HG03175 (cell line): ENCODE measurements at regions not wholly inside any gene's neighbourhood (a gene's known extent, or its start where the extent isn't known, plus 50 kb on each side); places are given as distances from the start of the nearest gene placed in this dataset.

ENCODE experiments used
- ATAC-seq: cut with Tn5 transposase; IDR thresholded peaks from one replicate; pipeline ENCODE4 v1.9.1; 2021; ENCODE audit warnings: mild to moderate bottlenecking, moderate library complexity; ENCODE audit not compliant: unreplicated experiment

DNA sequence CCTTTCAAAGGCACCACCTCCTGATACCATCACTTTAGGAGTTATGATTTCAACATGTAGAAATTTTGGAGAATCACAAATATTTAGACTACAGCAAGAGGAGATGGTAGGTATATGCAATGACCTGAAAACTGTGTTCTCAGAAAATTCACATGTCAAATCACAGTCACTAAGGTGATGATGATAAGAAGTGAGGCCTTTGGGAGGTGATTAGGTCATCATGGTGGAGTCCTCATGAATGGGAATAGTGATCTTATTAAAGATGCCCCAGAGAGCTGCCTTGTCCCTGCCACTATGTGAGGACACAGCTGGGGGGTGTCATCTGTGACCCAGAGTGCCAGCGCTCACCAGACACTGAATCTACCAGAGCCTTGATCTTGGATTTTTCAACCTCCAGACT is 513.5 kb upstream of the TUSC1 start:
- no peak for ATAC-seq

DNA sequence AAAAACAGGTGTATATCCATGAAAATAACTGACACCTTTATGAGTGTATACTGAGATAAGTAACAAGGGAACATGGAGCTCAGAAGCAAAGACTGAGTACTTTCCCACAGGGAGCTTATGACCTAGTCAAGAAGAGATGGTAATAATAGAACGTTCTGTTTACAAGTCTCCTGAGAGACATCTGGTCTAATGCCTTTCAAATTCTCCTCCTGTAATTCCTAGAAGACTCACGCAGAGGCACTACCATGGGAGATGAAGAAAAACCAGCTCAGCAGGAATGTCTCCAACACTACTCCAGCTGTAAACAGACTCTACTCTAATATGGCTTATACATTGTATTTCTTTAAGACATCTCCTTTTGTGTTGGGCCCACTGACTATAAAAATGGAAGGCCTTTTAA is 503.6 kb upstream of the TUSC1 start:
- no peak for ATAC-seq

DNA sequence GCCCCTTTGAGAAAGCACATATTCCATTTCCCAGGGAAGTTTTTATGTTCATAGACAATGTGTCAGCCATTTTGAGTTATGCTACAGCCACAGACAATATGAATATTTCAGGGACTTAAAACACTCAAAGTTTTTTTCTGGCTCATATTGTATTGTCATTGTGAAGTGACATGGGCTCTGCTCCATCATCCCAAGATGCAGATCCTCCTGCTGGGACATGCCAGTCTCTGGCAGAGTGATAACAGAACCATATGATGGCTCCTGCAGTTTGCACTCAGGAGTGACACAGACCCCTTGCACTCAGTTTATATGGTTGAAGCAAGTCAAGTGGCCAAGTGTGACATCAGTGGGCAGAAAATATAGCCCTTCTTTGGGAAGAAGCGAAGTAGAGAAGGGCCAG is 498.4 kb upstream of the TUSC1 start:
- ATAC-seq = no peak

DNA sequence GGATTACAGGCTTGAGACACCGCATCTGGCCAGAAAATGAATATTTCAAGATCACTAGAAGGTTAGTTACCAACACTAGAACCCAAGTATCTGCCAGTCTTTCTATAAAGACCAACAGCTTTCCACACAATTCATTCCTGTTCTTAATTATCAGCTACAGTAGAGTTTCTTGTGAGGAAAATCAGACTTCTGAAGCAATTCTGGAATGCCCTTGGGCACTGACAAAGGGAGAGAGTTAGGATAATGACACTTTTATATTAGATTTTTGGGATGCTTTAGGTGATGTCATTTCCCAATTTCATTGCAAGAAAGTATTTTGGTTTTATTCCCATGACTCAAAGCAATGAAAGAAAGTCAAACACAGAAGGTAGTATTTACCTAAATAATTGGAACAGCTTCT is 497.0 kb upstream of the TUSC1 start:
- no peak for ATAC-seq

DNA sequence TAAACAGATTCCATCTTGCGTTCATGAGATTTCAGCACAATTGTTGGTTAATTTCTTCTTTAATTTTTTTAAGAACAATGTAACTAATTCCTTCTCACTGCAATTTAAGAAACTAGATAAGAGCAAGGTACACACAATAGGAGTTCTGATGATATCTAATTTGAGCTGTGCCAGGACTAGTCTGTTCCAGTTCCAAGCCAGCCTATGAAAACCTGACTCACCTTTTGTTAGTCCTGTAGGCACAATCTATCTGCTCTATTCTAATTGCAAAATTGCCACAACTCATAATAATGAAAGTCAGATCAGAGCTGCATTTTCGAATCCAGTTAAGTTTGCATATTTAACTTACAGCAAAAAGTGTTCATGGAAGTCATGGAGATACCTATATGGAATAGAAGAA is 494.1 kb upstream of the TUSC1 start:
- no peak for ATAC-seq

DNA sequence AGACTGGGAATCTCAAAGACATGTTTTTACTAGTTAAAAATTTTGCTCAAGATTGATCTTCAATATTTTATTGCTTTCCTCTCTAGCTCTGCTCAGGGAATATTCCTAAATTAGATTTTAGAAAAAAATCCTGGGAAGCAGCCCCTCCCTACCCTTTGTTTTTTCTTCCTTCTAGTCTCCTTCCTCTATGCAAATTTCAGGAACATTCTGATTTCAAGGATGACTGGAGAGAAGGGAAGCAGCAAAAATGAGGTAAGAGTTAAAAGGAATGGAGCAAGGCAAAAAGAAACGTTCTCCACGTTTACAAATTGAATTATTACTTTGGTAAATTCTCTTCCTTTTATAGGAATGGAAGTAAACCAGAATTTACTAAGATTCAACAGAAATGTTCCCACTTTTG is 493.4 kb upstream of the TUSC1 start:
- no peak for ATAC-seq

DNA sequence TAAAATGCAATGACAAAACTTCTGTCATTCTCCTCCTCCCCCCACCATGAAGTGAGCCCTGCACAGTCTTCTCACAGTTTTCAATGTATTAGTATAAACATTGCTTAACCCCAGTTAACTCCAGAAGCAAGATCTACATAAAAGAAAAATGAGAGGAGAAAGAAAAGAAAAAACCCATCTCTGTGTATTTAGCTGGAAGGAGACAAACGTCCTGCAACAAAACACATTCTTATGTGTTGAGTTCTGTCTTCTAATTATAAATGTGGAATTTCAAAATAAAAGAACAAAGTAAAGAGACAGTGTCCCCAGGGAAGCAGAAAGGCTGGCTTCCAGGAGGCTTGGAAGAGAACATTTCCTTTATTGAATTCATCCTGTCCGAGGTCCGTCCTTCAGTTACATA is 491.9 kb upstream of the TUSC1 start:
- ATAC-seq = no peak

DNA sequence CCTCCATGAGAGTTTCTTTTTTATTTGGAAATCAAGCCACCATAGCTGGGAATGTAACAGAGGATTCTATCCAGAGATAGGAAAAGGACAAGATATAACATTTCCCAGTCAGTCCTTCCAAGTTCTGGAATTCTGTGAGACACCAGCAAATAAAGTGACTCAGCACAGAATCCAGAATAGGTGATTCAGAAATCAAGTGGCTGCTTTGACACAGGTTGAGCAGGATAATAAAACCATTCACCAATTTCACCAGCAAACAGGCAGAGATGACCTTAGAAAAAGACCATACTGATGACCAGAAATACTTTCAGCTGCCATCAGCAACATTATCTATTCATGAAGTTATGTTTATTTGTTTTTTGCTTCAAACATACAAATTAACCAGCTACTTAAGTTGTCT is 491.5 kb upstream of the TUSC1 start:
- ATAC-seq = no peak

DNA sequence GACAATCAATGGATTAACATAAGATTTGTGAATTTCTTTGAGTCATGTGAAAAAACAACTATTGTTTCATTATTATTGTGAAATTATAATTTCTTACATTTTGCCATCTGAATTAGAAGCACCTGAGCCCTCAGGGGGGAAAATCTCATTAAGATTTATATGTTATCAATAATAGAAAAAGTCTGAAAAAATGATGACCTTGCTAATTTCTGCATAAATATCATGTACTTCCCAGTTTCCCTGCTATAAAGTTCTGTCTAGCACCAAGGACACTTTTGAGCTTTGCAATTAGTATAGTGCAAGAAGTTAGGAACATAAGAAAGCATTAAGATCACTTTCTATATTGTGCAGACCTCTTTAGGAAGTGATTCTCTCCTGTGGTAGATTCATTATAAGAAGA is 488.3 kb upstream of the TUSC1 start:
- ATAC-seq = no peak

DNA sequence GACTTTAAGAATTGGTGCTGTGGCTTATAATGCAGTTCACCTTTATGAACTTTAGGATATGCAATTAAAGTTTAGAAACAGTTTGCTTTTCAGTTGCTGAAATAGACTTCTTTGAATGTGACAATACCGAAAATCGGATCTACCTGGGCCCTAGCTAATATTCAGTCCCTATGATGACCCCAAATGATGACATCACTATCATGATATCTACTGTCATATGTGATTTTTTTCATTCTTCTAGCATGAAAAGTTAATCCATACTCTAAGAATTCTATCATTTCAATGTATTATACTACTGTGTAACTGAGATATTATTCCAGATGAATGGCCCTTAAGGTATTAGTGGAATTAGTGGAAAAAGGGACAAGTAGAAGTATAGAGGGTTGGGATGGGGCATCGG is 487.2 kb upstream of the TUSC1 start:
- ATAC-seq = no peak

DNA sequence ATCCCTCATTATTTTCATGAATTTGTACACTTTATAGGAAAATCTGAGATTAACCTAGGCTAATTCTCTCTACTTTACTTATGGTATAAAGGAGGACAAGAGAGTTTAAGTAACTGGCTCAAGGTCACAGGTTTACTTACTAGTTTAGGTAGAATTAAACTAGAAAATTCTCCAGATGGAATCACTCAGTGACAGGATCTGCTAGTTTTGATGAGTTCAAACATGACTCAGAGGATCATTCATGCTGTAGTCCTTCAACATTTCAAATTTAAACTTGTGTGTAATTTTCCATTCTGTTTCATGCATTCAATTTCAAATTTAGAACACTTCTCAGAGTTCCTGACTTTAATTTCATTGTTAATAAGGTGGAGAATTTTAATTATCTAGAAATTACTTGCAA is 485.7 kb upstream of the TUSC1 start:
- no peak for ATAC-seq

DNA sequence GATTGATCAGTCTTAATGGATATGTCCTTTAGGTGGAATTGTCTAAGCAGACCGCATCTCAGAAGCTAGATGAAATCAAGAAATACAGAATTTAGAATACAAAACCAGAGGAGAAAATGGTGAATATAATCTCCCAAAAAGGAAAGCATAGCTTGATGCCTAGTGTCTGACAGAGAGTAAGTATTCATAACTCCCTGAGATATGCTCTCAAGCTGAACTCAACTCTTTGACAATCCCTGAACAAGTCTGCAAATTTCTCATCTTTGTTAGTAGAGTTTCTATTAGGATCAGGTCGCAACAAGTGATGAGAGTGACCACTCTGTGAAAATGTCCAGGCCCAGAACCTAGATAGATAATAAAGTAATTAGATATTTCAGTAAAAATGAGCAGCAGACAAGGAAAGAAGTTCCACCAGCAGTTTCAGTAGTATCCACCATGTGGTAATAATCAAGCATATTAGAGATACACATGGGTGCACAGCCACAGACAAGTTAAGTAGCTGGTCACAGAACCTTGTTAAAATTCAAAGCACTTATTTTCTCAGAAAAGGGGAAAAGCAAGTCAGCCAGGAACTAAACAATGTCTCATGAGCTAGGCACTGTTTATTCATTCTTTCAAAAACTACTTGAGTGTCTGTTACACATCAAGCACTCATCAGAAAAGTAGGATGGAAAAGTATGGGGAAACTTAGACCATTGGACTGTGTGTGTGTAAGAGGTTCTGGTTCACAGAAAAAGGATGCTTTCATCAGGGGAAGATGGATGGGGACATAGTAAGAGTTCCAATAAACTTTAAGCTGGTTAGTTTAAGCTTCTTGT is 481.5 kb upstream of the TUSC1 start:
- no peak for ATAC-seq

DNA sequence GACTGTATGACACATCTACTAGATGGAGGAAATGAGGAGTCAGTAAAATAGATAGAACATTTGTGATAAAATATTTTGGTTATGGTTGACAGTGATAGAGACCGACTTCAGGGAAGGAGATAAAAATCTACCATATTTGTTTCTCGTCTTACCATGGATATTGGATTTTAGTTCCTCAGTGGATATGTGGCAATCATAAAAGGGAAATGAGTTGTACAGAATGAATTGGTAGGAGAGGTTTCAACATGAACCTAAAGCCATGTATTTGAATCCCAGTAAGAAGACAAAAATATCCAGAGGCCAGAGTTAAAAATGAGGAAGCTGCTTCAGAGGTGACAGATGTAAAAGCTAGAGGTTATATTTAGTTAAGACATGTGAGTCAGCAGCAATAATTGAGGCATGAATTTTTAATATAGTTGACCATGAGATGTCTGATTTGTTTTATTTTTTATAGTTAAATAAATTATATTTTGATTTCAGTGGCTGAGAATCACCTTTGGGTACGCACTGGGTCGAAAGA is 480.4 kb upstream of the TUSC1 start:
- ATAC-seq = no peak

DNA sequence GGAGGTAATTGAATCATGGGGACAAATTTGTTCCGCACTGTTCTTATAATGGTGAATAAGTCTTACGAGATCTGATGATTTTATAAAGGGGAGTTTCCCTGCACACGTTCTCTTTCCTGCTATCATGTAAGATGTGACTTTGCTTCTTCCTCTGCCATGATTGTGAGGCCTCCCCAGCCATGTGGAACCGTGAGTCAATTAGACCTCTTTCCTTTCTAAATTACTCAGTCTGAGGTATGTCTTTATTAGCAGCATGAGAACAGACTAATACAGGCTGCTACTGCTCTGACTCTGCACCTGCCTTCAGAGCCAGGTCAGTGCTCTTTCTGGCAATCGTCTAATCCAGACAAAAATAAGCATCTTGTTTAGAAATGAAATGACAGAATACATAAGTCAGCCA is 479.2 kb upstream of the TUSC1 start:
- no peak for ATAC-seq

DNA sequence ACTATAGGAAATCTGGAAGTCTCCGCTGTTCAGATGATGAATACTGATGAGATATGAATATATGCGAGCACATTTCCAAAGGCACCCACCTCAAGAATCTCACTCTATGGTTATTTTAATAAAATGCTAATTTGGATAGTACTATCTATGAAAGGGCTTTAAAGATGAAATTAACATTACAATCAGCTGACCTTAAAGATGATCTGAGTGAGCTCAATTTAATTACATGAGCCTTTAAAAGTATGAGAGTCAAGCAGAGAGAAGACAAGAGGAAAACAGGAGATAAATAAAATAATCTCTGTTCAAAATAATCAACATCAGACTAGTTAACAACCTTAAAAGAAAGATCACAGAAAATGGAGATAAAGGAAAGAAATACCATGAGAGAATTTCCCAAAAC is 474.1 kb upstream of the TUSC1 start:
- ATAC-seq = no peak

DNA sequence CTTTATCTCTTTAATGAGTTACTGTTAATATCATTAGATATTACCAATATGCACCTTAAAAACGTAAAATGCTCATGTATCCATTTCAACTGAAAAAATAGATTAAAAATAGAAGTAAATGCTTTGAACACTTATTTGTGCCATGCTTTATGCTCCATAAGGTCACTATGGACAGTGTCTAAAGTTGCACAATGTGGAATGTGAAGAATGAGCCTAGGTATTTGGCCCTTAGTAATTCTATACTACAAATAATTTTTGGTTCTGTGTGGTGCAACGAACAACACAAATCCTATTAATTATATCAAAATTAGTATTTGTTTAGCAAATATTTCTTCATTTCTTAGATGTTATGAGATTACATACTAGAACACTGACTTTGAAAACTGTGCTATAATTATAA is 469.9 kb upstream of the TUSC1 start:
- no peak for ATAC-seq

DNA sequence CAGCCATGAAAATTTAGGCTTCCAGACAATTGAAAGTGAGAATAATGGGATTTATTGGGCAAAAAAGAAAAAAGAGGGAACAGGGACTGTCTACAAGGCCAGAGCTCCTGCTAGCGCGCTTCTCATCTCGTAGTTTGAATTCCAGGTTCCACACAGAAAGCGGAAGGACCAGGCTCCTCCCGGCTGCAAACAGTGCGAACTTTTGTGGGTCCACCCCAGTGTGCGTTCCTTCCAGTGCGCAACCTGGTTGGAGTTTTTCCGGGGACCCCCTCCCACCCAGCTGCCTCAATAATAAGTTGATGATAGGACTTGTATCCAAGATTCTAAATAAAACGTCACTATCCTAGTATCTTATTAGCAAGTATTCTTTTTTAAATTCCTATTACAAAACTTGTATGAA is 467.7 kb upstream of the TUSC1 start:
- ATAC-seq = no peak

DNA sequence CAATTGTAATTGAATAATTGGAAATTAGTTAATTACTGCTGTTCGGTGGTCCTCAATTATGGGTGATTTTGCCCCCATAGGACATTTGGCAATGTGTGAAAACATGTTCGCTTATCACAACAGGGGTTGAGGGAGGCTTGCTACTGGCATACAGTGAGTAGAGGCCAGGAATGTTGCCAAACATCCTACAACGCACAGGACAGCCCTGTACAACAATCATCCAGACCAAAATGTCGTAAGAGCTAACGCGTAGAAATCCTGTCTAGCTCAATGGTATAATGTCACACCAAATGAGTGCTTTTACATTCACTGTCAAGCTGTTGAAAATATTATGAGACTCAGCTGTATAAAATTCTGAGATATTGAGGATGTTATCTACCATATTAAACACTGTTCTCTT is 464.4 kb upstream of the TUSC1 start:
- ATAC-seq = no peak

DNA sequence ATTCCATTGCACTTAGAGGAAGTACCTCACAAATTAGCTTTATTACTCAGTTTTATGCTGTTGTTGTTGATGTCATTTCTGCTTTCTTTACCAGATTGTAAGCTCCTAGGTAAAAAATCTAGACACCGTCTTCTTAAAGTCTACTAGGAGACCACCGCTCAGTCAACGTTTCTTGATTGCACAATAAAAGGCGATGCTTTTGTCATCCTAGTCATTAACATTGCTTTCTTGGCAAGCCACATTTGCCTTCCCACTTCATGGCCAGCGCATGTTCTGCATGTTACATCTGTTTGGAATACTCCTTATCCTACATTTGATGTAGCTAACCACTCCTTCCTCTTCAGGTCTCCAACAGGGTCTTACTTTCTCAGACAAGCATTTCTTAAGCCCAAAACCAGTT is 464.0 kb upstream of the TUSC1 start:
- no peak for ATAC-seq

DNA sequence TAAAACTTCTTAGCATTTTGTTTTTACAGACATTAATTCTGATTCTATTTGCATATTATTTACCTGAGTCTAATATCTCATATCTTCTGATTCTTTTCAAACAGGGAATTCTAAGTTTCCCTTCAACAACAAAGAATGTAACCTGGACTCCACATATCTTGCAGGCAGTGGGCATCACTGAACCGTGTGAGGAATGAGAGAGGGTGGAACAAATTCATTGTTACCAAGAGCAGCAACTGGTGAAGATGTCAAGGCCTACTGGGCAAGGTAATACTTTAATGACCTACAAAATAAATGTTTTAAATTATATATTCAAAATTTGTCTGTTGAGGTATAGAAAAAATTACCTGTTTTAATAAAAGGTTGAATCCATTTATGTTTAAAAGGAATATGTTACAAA is 455.3 kb upstream of the TUSC1 start:
- ATAC-seq = no peak

DNA sequence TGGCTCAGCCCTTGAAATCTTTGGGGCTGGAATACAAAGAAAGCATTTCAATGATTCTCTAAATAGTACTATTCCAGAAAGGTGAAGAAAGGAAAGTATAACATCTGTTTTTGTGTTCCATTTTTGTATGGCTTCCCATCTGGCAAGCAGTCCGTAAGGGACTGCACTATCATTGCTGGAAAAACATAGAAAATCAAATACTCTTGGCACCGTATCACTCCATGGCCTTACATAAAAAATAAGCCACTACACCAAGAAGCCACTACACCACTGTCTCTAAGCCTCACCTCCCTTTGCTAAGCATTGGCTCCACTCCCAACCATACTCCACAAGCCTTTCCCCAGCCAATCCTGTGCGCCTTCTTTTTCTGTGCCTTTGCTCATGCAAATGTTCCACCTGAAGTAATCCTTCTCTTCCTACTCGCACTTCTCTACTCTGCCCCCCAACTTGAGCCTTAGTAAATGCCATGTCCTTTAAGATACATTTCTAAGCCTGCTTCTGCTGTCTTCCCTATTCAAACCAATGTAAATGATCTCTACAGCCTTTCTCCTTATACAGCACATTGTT is 454.6 kb upstream of the TUSC1 start:
- no peak for ATAC-seq

DNA sequence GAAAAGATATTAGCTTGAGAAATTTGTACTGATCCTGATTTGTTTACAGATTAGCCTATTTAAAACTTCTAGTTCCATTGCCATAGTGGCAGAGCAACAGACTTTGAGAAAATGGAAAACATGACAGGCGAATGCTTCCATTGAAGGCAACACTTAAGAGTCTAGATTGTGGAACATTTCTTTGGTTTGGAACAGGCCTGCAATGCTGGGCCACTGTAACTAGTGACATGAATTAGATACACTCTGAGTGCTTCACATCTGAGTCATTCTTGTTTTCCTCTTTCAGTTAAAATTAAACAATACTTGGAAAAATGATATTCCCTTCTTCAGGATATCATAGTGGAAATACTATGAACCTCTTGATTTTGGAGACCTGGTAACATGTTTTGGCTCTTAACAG is 453.6 kb upstream of the TUSC1 start:
- no peak for ATAC-seq

DNA sequence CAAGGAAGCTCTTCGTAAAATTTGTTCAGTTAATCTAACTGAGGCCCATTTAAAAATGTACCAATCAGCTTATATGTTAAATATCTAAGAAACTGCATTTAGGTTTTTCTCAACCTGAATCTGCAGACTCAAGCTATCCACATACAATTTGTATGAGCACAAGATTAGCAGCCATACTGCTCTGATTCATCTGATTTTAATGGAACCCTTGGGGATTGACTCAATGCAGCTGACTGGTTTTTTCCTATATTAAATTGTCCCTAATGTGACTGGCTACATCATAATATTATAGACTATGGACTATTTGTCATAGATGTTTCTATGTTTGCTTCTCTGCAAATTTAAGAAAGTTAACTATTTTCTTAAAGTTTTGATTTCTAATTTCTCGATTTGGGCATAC is 451.0 kb upstream of the TUSC1 start:
- ATAC-seq = no peak
